A549 (cell line): ENCODE measurements at regions not wholly inside any gene's neighbourhood (a gene's known extent, or its start where the extent isn't known, plus 50 kb on each side); places are given as distances from the start of the nearest gene placed in this dataset.
"Not testable (repeated sequence)": the region's sequence is repeated elsewhere in the genome, so short reads cannot be mapped to it uniquely, and the experiment has no call there.

Experiments used
- ATAC-seq, 2 experiments: fragments of 200-7000 bp in 1 of 2; fragments of >200 bp in 1 of 2; cut with Nextera tagmentation in 1 of 2; cut with Tn5 transposase in 1 of 2; 3 replicates each; pipeline versions ENCODE4 v1.8.0 to v1.9.1; 2018 to 2020; ENCODE audit warnings: mild to moderate bottlenecking in 1 of 2, moderate library complexity in 1 of 2
- CTCF ChIA-PET: fragments of 300-600 bp; sonication (Branson Sonifier 250); formaldehyde crosslinking; extraction: SDS; loops from one replicate; lab custom pipeline; 2021; ENCODE audit warnings: antibody characterized with exemption, inconsistent platforms; lab: Yijun Ruan, JAX
- POLR2A ChIA-PET: fragments of 350-600 bp; formaldehyde crosslinking; extraction: SDS; loops from one replicate; lab custom pipeline; 2021; ENCODE audit warnings: antibody characterized with exemption, inconsistent platforms; lab: Yijun Ruan, JAX
- DNase-seq, 2 experiments: peaks; one replicate each; pipeline versions ENCODE4 v3.0.0 to v3.0.0-alpha.2; 2011 to 2016; ENCODE audit warnings: low read depth in 1 of 2, low spot score in 1 of 2
- FAIRE-seq: peaks from 2 replicates; lab custom pipeline; 2011; peaks lifted over from hg19 to GRCh38; lab: Jason Lieb, UNC
- H3K27ac ChIP-seq, 2 experiments: fragments of >200 bp; sonication (Bioruptor Twin); formaldehyde crosslinking; 3 replicates each; pipeline ENCODE4 v1.5.1; 2016 to 2017
- H3K4me1 ChIP-seq: fragments of >200 bp; sonication (Bioruptor Twin); formaldehyde crosslinking; 3 replicates; pipeline ENCODE4 v1.6.1; 2016
- H3K4me2 ChIP-seq: fragments of >200 bp; sonication (Bioruptor Twin); formaldehyde crosslinking; 3 replicates; pipeline ENCODE4 v1.6.1; 2016
- H3K4me3 ChIP-seq: fragments of >200 bp; sonication (Bioruptor Twin); formaldehyde crosslinking; 3 replicates; pipeline ENCODE4 v1.5.1; 2016
- H3K9me3 ChIP-seq: fragments of >200 bp; sonication (Bioruptor Twin); formaldehyde crosslinking; 3 replicates; pipeline ENCODE4 v1.6.1; 2016
- CBX8 ChIP-seq: fragments of 200-600 bp; sonication (generic); IDR thresholded peaks from 2 replicates; pipeline ENCODE4 v1.6.1; 2016
- CEBPB ChIP-seq, 2 experiments: fragments of >200 bp in 1 of 2; sonication (Bioruptor Twin) in 1 of 2; formaldehyde crosslinking in 1 of 2; IDR thresholded peaks; 2 replicates each; pipeline ENCODE4 v1.6.1; 2012 to 2016
- CHD4 ChIP-seq: fragments of 200-600 bp; sonication (generic); IDR thresholded peaks from 2 replicates; pipeline ENCODE4 v1.6.1; 2016; ENCODE audit warnings: antibody characterized with exemption, mild to moderate bottlenecking, borderline replicate concordance
- ELK1 ChIP-seq: fragments of 150-350 bp; IDR thresholded peaks from 2 replicates; pipeline ENCODE4 v1.6.1; 2014; ENCODE audit warnings: low read depth, mild to moderate bottlenecking, low read length
- FOSB ChIP-seq: fragments of 250-450 bp; sonication (Bioruptor Pico); IDR thresholded peaks from 2 replicates; pipeline ENCODE4 v1.5.0; 2020; ENCODE audit warnings: mild to moderate bottlenecking, moderate library complexity
- FOSL2 ChIP-seq, 2 experiments: fragments of 450-650 bp in 1 of 2; fragments of >200 bp in 1 of 2; sonication (Bioruptor Twin) in 1 of 2; formaldehyde crosslinking; IDR thresholded peaks; 2 replicates each; pipeline versions ENCODE4 v1.5.0 to v1.6.1; 2016 to 2020; ENCODE audit warnings: mild to moderate bottlenecking in 1 of 2, moderate library complexity in 1 of 2
- FOXS1 ChIP-seq: fragments of 250-450 bp; sonication (Bioruptor Pico); IDR thresholded peaks from 2 replicates; pipeline ENCODE4 v1.5.0; 2020; ENCODE audit warnings: mild to moderate bottlenecking, moderate library complexity
- JUNB ChIP-seq: fragments of >200 bp; sonication (Bioruptor Twin); formaldehyde crosslinking; IDR thresholded peaks from 2 replicates; pipeline ENCODE4 v1.6.1; 2016
- KDM1A ChIP-seq: fragments of 200-600 bp; sonication (generic); IDR thresholded peaks from 2 replicates; pipeline ENCODE4 v1.6.1; 2016; ENCODE audit warnings: low read depth, mild to moderate bottlenecking
- MYC ChIP-seq: IDR thresholded peaks from 2 replicates; pipeline ENCODE4 v1.6.1; 2012; ENCODE audit warnings: mild to moderate bottlenecking, inconsistent platforms, low read length, improper control_type of control experiment, borderline replicate concordance
- NPAS2 ChIP-seq: fragments of 250-450 bp; sonication (Bioruptor Pico); IDR thresholded peaks from 2 replicates; pipeline ENCODE4 v1.8.0; 2022; ENCODE audit warnings: mild to moderate bottlenecking, moderate library complexity, borderline replicate concordance
- PHF8 ChIP-seq: fragments of 200-600 bp; sonication (generic); IDR thresholded peaks from 2 replicates; pipeline ENCODE4 v1.6.1; 2016; ENCODE audit warnings: low read depth, mild to moderate bottlenecking, antibody characterized with exemption, moderate library complexity, borderline replicate concordance
- POLR2A ChIP-seq: IDR thresholded peaks from 2 replicates; pipeline ENCODE4 v1.6.1; 2012; ENCODE audit warnings: mild to moderate bottlenecking, low read length
- RAD21 ChIP-seq, 2 experiments: fragments of >200 bp in 1 of 2; sonication (Bioruptor Twin) in 1 of 2; formaldehyde crosslinking in 1 of 2; IDR thresholded peaks in 1 of 2; conservative IDR thresholded peaks in 1 of 2; 2 replicates in 1 of 2; 3 replicates in 1 of 2; pipeline ENCODE4 v1.6.1; 2012 to 2018; ENCODE audit warnings: inconsistent platforms in 1 of 2
- RCOR1 ChIP-seq: fragments of 150-350 bp; IDR thresholded peaks from 2 replicates; pipeline ENCODE4 v1.6.1; 2014; ENCODE audit warnings: antibody characterized with exemption, low read length, low read depth
- RFX5 ChIP-seq: fragments of 450-650 bp; IDR thresholded peaks from 2 replicates; pipeline ENCODE4 v1.7.1; 2014; ENCODE audit warnings: antibody characterized with exemption, mild to moderate bottlenecking, moderate library complexity
- SMC3 ChIP-seq: fragments of >200 bp; sonication (Bioruptor Twin); formaldehyde crosslinking; IDR thresholded peaks from 3 replicates; pipeline ENCODE4 v1.6.1; 2018; ENCODE audit warnings: inconsistent platforms
- TFCP2L1 ChIP-seq: fragments of 250-450 bp; sonication (Bioruptor Pico); IDR thresholded peaks from 2 replicates; pipeline ENCODE4 v1.5.0; 2021; ENCODE audit warnings: mild to moderate bottlenecking
- ZFP36 ChIP-seq: fragments of 450-650 bp; IDR thresholded peaks from 2 replicates; pipeline ENCODE4 v1.6.1; 2014; ENCODE audit warnings: borderline replicate concordance; ENCODE audit not compliant: partially characterized antibody
- WGBS: methylation state at CpG from one replicate; pipeline ENCODE4 v1.1.6; 2017; ENCODE audit errors: missing lambda C conversion rate; 5-methylcytosine and 5-hydroxymethylcytosine counted together
- TF ChIP-seq, protein P1 (sequence below): fragments of 450-650 bp; IDR thresholded peaks from 2 replicates; pipeline ENCODE4 v1.6.1; 2014; ENCODE audit warnings: antibody characterized with exemption
- TF ChIP-seq, protein P2 (sequence below): IDR thresholded peaks from 2 replicates; pipeline ENCODE4 v1.6.1; 2012; ENCODE audit warnings: low read depth, borderline replicate concordance
- TF ChIP-seq, protein P3 (sequence below): fragments of >200 bp; sonication (Bioruptor Twin); formaldehyde crosslinking; IDR thresholded peaks from 3 replicates; pipeline ENCODE4 v1.5.1; 2016

GRCh38 chr1:100597061-100597741 lies 59.3 kb downstream of the GPR88 start:
- WGBS, result 0% methylated on average over 1 of the region's 1 CpG
- H3K27ac ChIP-seq, result no peak overlapping the region
- ATAC-seq, result no peak

DNA sequence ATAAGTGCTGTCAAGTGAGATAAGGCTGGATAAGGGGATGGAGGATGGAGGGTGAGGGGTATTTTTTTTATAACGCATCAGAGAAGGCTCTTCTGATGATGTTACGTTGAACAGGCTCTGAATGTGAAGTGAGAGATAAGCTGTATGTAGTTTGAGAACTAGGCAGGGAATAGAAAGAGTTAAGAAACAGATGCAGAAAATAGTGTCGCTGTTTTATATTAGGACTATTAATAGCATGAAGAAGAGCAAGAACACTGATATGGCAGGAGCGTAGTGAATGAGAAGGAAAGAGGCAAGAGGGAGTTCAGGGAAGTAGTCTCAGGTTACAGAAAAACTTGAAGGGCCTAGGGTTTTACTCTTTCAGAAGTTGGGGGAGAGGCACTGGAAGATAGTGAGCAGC lies 59.8 kb downstream of the GPR88 start:
- no peaks in the 10 kb centered on the region for H3K9me3 ChIP-seq
- ChIA-PET CTCF (interaction anchor here (1.4 kb wide), 1 partner anchor 9 kb away, joined by 4 read pairs; no protein-coding TSS in a partner anchor), POLR2A (no interaction called here)
- H3K4me2 ChIP-seq, result no peak overlapping the region
- FAIRE-seq (no peak), ATAC-seq (no peak), DNase-seq (no peak)
- H3K4me1 ChIP-seq, result no peaks in the 10 kb centered on the region
- TF ChIP-seq POLR2A (no peak), CHD4 (no peak)
- WGBS, result 55% methylated on average over 4 of the region's 4 CpGs
- H3K27ac ChIP-seq, result no peak overlapping the region
- H3K4me3 ChIP-seq, result no peak overlapping the region

More at GRCh38 chr1:100597061-100597741, 59.3 kb downstream of the GPR88 start:
- Histone ChIP-seq H3K9me3 (no peaks in the 10 kb centered on the region), H3K4me3 (no peak overlapping the region), H3K4me1 (no peaks in the 10 kb centered on the region), H3K4me2 (no peak overlapping the region)
- DNase-seq (no peak), FAIRE-seq (no peak)
- POLR2A ChIA-PET, result no interaction called here
- TF ChIP-seq PHF8 (no peak), TFCP2L1 (CRISPR knock-in tag) (no peak), SMC3 (no peak), FOSB (CRISPR knock-in tag) (no peak), CEBPB (IDR thresholded peaks at IDR 0.05) (no peak), RAD21 (conservative IDR thresholded peaks at IDR 0.05 in 1 of 2, IDR thresholded peaks at IDR 0.05 in 1 of 2) (no peak), JUNB (no peak), RCOR1 (no peak), MYC (no peak), KDM1A (no peak), CBX8 (no peak), FOXS1 (CRISPR knock-in tag) (no peak), FOSL2 (IDR thresholded peaks at IDR 0.05) (no peak), FOSL2 (CRISPR knock-in tag; IDR thresholded peaks at IDR 0.05) (no peak), ELK1 (no peak), ZFP36 (no peak), NPAS2 (CRISPR knock-in tag) (no peak), RFX5 (no peak)
- TF ChIP-seq, protein P1, sequence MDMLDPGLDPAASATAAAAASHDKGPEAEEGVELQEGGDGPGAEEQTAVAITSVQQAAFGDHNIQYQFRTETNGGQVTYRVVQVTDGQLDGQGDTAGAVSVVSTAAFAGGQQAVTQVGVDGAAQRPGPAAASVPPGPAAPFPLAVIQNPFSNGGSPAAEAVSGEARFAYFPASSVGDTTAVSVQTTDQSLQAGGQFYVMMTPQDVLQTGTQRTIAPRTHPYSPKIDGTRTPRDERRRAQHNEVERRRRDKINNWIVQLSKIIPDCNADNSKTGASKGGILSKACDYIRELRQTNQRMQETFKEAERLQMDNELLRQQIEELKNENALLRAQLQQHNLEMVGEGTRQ, result no peak
- TF ChIP-seq, protein P2, sequence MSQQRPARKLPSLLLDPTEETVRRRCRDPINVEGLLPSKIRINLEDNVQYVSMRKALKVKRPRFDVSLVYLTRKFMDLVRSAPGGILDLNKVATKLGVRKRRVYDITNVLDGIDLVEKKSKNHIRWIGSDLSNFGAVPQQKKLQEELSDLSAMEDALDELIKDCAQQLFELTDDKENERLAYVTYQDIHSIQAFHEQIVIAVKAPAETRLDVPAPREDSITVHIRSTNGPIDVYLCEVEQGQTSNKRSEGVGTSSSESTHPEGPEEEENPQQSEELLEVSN, result no peak
- TF ChIP-seq, protein P3, sequence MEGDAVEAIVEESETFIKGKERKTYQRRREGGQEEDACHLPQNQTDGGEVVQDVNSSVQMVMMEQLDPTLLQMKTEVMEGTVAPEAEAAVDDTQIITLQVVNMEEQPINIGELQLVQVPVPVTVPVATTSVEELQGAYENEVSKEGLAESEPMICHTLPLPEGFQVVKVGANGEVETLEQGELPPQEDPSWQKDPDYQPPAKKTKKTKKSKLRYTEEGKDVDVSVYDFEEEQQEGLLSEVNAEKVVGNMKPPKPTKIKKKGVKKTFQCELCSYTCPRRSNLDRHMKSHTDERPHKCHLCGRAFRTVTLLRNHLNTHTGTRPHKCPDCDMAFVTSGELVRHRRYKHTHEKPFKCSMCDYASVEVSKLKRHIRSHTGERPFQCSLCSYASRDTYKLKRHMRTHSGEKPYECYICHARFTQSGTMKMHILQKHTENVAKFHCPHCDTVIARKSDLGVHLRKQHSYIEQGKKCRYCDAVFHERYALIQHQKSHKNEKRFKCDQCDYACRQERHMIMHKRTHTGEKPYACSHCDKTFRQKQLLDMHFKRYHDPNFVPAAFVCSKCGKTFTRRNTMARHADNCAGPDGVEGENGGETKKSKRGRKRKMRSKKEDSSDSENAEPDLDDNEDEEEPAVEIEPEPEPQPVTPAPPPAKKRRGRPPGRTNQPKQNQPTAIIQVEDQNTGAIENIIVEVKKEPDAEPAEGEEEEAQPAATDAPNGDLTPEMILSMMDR, result no peak
- CTCF ChIA-PET, result interaction anchor here (1.4 kb wide), 1 partner anchor 10 kb away, joined by 4 read pairs; no protein-coding TSS in a partner anchor

DNA sequence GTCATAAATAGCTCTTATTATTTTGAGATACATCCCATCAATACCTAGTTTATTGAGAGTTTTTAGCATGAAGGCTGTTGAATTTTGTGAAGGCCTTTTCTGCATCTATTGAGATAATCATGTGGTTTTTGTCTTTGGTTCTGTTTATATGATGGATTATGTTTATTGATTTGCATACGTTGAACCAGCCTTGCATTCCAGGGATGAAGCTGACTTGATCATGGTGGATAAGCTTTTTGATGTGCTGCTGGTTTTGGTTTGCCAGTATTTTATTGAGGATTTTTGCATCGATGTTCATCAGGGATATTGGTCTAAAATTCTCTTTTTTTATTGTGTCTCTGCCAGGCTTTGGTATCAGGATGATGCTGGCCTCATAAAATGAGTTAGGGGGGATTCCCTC lies 62.4 kb downstream of the GPR88 start:
- FAIRE-seq, H3K4me1 ChIP-seq, H3K4me3 ChIP-seq, H3K4me2 ChIP-seq, CTCF ChIA-PET, H3K9me3 ChIP-seq, DNase-seq, H3K27ac ChIP-seq, POLR2A ChIA-PET, ATAC-seq: not testable (repeated sequence)
- WGBS, result 5% methylated on average over 2 of the region's 2 CpGs

DNA sequence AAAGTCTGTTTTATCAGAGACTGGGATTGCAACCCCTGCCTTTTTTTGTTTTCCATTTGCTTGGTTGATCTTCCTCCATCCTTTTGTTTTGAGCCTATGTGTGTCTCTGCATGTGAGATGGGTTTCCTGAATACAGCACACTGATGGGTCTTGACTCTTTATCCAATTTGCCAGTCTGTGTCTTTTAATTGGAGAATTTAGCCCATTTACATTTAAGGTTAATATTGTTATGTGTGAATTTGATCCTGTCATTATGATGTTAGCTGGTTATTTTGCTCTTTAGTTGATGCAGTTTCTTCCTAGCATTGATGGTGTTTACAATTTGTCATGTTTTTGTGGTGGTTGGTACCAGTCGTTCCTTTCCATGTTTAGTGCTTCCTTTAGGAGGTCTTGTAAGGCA lies 64.1 kb downstream of the GPR88 start:
- ATAC-seq, H3K4me2 ChIP-seq, H3K4me3 ChIP-seq, POLR2A ChIA-PET, H3K4me1 ChIP-seq, FAIRE-seq, CTCF ChIA-PET, H3K27ac ChIP-seq, H3K9me3 ChIP-seq, DNase-seq: not testable (repeated sequence)
- WGBS, result 0% methylated on average over 1 of the region's 1 CpG
